HFFc6 (cell line): ENCODE measurements at regions not wholly inside any gene's neighbourhood (a gene's known extent, or its start where the extent isn't known, plus 50 kb on each side); places are given as distances from the start of the nearest gene placed in this dataset.

Experiments used
- DNase-seq: peaks from one replicate; pipeline ENCODE4 v3.0.0-alpha.2; 2018
- H3K27ac Mint-ChIP-seq: 2 replicates; pipeline ENCODE4 v1.8.0; 2020; ENCODE audit warnings: mild to moderate bottlenecking, mixed read lengths
- H3K27me3 Mint-ChIP-seq: 2 replicates; pipeline ENCODE4 v1.8.0; 2021; ENCODE audit warnings: mild to moderate bottlenecking, moderate library complexity, mixed read lengths; ENCODE audit not compliant: insufficient read depth
- H3K36me3 Mint-ChIP-seq: 2 replicates; pipeline ENCODE4 v1.8.0; 2021; ENCODE audit warnings: low read depth, mixed read lengths
- H3K4me1 Mint-ChIP-seq: 2 replicates; pipeline ENCODE4 v1.8.0; 2020; ENCODE audit warnings: low read depth, mixed read lengths
- H3K4me3 Mint-ChIP-seq: 2 replicates; pipeline ENCODE4 v1.8.0; 2020; ENCODE audit warnings: mild to moderate bottlenecking, moderate library complexity, mixed read lengths
- H3K9me3 Mint-ChIP-seq: 2 replicates; pipeline ENCODE4 v1.8.0; 2020; ENCODE audit warnings: mild to moderate bottlenecking, mixed read lengths
- CTCF ChIP-seq: fragments of 200-600 bp; sonication (generic); IDR thresholded peaks from 2 replicates; pipeline ENCODE4 v1.5.0; 2021; ENCODE audit warnings: antibody characterized with exemption, mild to moderate bottlenecking

- Mint-ChIP-seq H3K4me1 (no peaks in the 10 kb centered on the region), H3K27ac (no peak overlapping the region), H3K9me3 (no peaks in the 10 kb centered on the region), H3K27me3 (no peaks in the 10 kb centered on the region; the same call in 1 of the 2 replicates), H3K36me3 (no peaks in the 10 kb centered on the region), H3K4me3 (no peak overlapping the region)
- DNase-seq: no peak
- no peak for TF ChIP-seq CTCF
Measured at GRCh38 chr10:61244261-61244775, 208.9 kb downstream of the TMEM26 start.

GRCh38 chr10:61232780-61233179, 220.4 kb downstream of the TMEM26 start:
- no peak overlapping the region for H3K4me3 Mint-ChIP-seq
- TF ChIP-seq CTCF: no peak
- H3K27me3 Mint-ChIP-seq: peaks cover 4% of the 10 kb centered on the region; the same call in 1 of the 2 replicates
- H3K4me1 Mint-ChIP-seq: no peaks in the 10 kb centered on the region
- peaks cover 8% of the 10 kb centered on the region for H3K9me3 Mint-ChIP-seq
- H3K36me3 Mint-ChIP-seq: no peaks in the 10 kb centered on the region
- H3K27ac Mint-ChIP-seq: no peak overlapping the region
- DNase-seq: no peak

GRCh38 chr10:61225939-61226338, 227.2 kb downstream of the TMEM26 start:
- peaks cover 4% of the 10 kb centered on the region; the same call in 1 of the 2 replicates for H3K27me3 Mint-ChIP-seq
- no peaks in the 10 kb centered on the region for H3K4me1 Mint-ChIP-seq
- TF ChIP-seq CTCF: no peak
- H3K9me3 Mint-ChIP-seq: peaks cover 14% of the 10 kb centered on the region
- no peak overlapping the region for H3K27ac Mint-ChIP-seq
- H3K4me3 Mint-ChIP-seq: no peak overlapping the region
- no peak for DNase-seq
- peaks cover 4% of the 10 kb centered on the region; the same call in 1 of the 2 replicates for H3K36me3 Mint-ChIP-seq

- no peak for TF ChIP-seq CTCF
- no peak overlapping the region for H3K27ac Mint-ChIP-seq
- peaks cover 6% of the 10 kb centered on the region; the same call in 1 of the 2 replicates for H3K27me3 Mint-ChIP-seq
- no peak overlapping the region for H3K4me3 Mint-ChIP-seq
- DNase-seq: no peak
- H3K4me1 Mint-ChIP-seq: no peaks in the 10 kb centered on the region
- peaks cover 14% of the 10 kb centered on the region for H3K9me3 Mint-ChIP-seq
- H3K36me3 Mint-ChIP-seq: peaks cover 4% of the 10 kb centered on the region; the same call in 1 of the 2 replicates
Measured at GRCh38 chr10:61223576-61223975, 229.6 kb downstream of the TMEM26 start.

- Mint-ChIP-seq H3K27ac (no peak overlapping the region), H3K36me3 (no peaks in the 10 kb centered on the region), H3K4me1 (no peaks in the 10 kb centered on the region), H3K4me3 (no peak overlapping the region), H3K9me3 (no peaks in the 10 kb centered on the region), H3K27me3 (peaks cover 4% of the 10 kb centered on the region; the same call in 1 of the 2 replicates)
- DNase-seq: no peak
- no peak for TF ChIP-seq CTCF
Measured at GRCh38 chr10:61219696-61220095, 233.5 kb downstream of the TMEM26 start.
